Activated T-cell treated with anti-CD3 and anti-CD28 coated beads, Interleukin-2, amount 50 U/mL, for 24 hours (primary cell): ENCODE measurements at regions not wholly inside any gene's neighbourhood (a gene's known extent, or its start where the extent isn't known, plus 50 kb on each side); places are given as distances from the start of the nearest gene placed in this dataset.
"Not testable (repeated sequence)": the region's sequence is repeated elsewhere in the genome, so short reads cannot be mapped to it uniquely, and the experiment has no call there.

Source experiments
- DNase-seq: peaks from one replicate; pipeline ENCODE4 v3.0.0-alpha.2; 2020
- H3K27ac Mint-ChIP-seq: 2 replicates; pipeline ENCODE4 v1.8.0; 2020; ENCODE audit warnings: mild to moderate bottlenecking, mixed read lengths
- H3K27me3 Mint-ChIP-seq: 2 replicates; pipeline ENCODE4 v1.8.0; 2020; ENCODE audit warnings: mixed read lengths
- H3K36me3 Mint-ChIP-seq: 2 replicates; pipeline ENCODE4 v1.8.0; 2020; ENCODE audit warnings: low read depth, mixed read lengths
- H3K4me1 Mint-ChIP-seq: 2 replicates; pipeline ENCODE4 v1.8.0; 2020; ENCODE audit warnings: low read depth, mixed read lengths
- H3K4me3 Mint-ChIP-seq: 2 replicates; pipeline ENCODE4 v1.8.0; 2020; ENCODE audit warnings: mild to moderate bottlenecking, moderate library complexity, mixed read lengths
- H3K9me3 Mint-ChIP-seq: 2 replicates; pipeline ENCODE4 v1.8.0; 2020; ENCODE audit warnings: mixed read lengths

DNA sequence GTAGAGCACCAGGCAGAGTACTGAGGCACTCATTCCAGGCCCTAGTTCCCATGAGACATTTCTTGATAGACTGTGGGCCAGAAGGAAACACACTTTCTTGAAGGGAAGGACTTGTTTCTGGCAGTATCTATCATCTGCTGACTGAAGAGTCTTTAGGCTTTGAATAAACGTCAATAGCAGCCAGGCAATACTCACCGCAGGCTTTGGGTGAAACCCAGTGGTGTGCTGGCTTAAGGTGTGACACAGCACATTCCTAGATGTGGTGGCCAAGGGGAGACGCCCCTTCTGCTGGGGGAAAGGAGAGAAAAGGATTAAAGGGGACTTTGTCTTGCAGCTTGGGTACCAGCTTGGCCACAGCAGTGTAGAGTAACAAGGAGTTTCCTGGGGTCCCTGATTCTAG, 1039.6 kb downstream of the HACE1 start:
- Mint-ChIP-seq H3K27ac (no peak overlapping the region), H3K36me3 (no peaks in the 10 kb centered on the region), H3K4me3 (no peak overlapping the region)

DNA sequence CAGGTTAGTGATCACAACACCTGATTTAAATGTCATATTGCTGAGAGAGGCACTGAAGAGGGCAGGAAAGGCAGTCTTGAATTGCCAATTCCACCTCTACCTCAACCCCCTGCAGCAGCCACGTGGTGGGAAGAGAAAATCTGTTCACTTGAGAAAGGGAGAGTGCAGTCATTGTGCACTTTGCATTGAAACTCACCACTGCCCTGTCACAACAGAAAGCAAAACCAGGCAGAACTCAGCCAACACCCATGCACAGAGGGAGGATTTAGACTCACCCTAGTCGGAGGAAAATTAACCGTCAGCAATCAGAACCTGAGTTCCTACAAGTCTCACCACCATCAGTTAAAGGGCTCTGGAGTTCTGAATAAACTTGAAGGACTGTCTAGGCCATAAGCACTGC, 1040.2 kb downstream of the HACE1 start:
- no peak overlapping the region for H3K4me3 Mint-ChIP-seq
- H3K27me3 Mint-ChIP-seq = no peaks in the 10 kb centered on the region
- DNase-seq = no peak
- no peak overlapping the region for H3K27ac Mint-ChIP-seq
- H3K36me3 Mint-ChIP-seq = no peaks in the 10 kb centered on the region
- H3K4me1 Mint-ChIP-seq = no peaks in the 10 kb centered on the region
- H3K9me3 Mint-ChIP-seq = peaks cover 9% of the 10 kb centered on the region

More for the DNA sequence above, 1039.6 kb downstream of the HACE1 start:
- no peaks in the 10 kb centered on the region for H3K4me1 Mint-ChIP-seq
- no peak for DNase-seq
- H3K27me3 Mint-ChIP-seq = no peaks in the 10 kb centered on the region
- H3K9me3 Mint-ChIP-seq = peaks cover 9% of the 10 kb centered on the region

DNA sequence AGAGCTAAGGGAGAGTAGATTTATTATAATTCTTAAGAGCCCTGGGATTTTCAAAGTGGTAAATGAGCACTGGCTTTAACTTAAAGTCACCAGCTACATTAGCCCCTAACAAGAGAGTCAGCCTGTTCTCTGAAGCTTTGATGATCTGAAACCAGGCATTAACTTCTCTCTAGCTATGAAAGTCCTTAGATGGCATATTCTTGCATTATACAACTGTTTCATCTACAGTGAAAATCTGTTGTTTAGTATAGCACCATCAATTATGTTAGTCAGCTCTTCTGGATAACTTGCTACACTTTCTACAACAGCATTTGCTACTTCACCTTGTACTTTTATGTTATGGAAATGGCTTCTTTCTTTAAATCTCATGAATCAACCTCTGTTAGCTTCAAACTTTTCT, 1046.7 kb downstream of the HACE1 start:
- no peak overlapping the region for H3K27ac Mint-ChIP-seq
- H3K9me3 Mint-ChIP-seq = no peaks in the 10 kb centered on the region
- no peak overlapping the region for H3K4me3 Mint-ChIP-seq
- no peaks in the 10 kb centered on the region for H3K27me3 Mint-ChIP-seq
- H3K36me3 Mint-ChIP-seq = no peaks in the 10 kb centered on the region
- no peak for DNase-seq
- no peaks in the 10 kb centered on the region for H3K4me1 Mint-ChIP-seq

DNA sequence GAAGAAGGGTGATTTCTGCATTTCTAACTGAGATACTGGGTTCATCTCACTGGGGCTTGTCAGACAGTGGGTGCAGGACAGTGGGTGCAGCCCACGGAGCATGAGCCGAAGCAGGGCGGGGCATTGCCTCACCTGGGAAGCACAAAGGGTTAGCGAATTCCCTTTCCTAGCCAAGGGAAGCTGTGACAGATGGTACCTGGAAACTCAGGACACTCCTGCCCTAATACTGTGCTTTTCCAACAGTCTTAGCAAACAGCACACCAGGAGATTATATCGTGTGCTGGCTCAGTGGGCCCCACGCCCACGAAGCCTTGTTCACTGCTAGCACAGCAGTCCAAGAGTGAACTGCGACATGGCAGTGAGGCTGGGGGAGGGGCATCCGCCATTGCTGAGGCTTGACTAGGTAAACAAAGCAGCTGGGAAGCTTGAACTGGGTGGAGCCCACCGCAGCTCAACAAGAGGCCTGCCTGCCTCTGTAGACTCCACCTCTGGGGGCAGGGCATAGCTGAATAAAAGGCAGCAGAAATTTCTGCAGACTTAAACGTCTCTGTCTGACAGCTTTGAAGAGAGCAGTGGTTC, 1057.7 kb downstream of the HACE1 start:
- DNase-seq = not testable (repeated sequence)

DNA sequence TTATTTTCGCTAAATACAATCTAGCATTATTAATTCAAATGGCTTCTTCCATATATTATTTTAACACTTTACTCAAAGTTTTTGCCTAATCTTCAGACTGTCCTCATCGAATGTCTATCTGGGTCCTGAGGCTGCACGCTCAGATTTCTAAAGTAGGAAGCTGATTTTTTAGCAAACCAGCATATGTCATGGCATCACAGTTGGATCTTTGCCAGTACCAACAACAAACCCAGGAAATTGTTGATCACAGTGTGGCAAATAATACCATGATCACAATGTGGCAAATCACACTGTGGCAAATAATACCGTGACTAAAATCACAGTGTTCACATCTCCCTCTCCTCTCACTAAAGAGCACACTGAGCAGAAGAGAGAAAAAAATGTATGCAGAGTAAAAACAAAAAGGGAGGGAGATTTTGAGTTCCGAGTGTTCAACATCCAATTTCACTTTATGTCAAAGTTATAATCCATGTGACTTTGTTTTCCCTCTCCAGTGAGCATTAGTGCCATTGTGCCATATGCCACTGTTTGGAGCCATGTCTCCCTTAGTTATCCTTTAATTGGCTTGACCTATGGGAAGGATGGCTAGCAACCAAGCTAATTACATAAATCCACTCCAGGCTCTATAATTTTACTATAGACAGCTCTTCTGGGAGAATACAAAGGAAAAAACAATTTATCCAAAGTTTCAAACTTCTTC, 1059.6 kb downstream of the HACE1 start:
- Mint-ChIP-seq H3K27me3 (no peaks in the 10 kb centered on the region), H3K27ac (no peak overlapping the region), H3K9me3 (no peaks in the 10 kb centered on the region)

More for the DNA sequence above, 1057.7 kb downstream of the HACE1 start:
- H3K27me3 Mint-ChIP-seq, H3K4me1 Mint-ChIP-seq, H3K36me3 Mint-ChIP-seq, H3K27ac Mint-ChIP-seq, H3K4me3 Mint-ChIP-seq, H3K9me3 Mint-ChIP-seq: not testable (repeated sequence)

DNA sequence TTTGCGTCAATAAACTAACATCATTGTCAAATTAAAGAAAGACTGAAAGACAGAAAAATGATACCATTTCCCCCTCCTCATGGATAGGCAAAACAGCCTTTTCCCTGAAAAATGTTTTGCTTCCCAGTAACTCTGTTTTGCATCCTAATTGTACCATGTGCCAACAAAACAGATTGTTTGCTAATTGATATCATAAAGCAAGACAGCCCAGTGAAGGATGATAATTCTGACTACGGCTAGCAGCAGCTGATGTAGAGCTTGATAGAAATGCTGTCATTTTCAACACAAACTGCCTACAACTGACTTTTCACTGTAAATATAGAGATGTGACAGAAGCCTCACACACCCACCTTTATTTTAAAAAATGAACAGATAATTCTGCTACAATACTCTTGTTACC, 1061.6 kb downstream of the HACE1 start:
- H3K9me3 Mint-ChIP-seq = peaks cover 2% of the 10 kb centered on the region
- H3K27me3 Mint-ChIP-seq = no peaks in the 10 kb centered on the region
- no peaks in the 10 kb centered on the region for H3K36me3 Mint-ChIP-seq
- H3K4me1 Mint-ChIP-seq = no peaks in the 10 kb centered on the region
- no peak for DNase-seq
- H3K27ac Mint-ChIP-seq = no peak overlapping the region
- H3K4me3 Mint-ChIP-seq = no peak overlapping the region

More for the DNA sequence above, 1059.6 kb downstream of the HACE1 start:
- Mint-ChIP-seq H3K4me3 (no peak overlapping the region), H3K4me1 (no peaks in the 10 kb centered on the region), H3K36me3 (no peaks in the 10 kb centered on the region)
- DNase-seq = no peak

DNA sequence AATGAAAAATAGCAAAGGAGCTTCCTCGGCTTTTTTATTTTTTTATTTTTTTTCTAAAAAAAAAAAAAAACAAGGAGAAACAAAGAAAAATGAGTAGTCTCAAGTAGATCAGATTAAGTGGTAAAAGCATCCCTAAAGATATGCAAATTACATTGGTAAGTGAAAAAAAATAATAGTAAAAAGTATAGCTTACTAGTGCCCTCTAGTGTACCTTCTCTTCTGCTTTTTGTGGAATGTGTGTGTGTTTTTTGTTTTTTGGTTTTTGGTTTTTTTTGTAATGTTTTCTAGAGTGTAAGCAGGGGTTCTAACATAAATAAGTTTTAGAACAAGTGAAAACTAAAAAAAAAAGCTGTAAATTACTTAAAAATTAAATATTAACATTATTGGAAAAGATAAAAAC, 1062.0 kb downstream of the HACE1 start:
- Mint-ChIP-seq H3K4me1 (no peaks in the 10 kb centered on the region), H3K27me3 (no peaks in the 10 kb centered on the region), H3K4me3 (no peak overlapping the region), H3K27ac (no peak overlapping the region), H3K36me3 (no peaks in the 10 kb centered on the region), H3K9me3 (peaks cover 2% of the 10 kb centered on the region)
- DNase-seq = no peak

DNA sequence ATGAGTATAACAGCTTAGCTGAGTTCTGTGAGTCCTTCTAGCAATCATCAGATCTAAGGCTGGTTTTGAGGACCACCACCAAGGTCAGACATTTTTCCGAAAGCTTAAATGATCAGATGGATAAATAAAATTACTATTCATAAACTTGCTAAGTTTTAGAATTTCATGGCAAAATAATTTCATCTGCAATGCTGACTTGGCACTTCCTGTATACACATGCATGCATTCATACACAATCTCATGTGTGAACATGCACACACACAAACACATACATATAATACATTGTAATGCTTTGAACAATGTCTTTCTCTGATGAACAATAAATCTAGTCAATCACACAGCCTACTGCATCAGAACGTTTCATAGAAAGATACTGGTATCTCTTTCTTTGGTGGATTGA, 1068.3 kb downstream of the HACE1 start:
- Mint-ChIP-seq H3K9me3 (peaks cover 9% of the 10 kb centered on the region), H3K27me3 (no peaks in the 10 kb centered on the region), H3K36me3 (no peaks in the 10 kb centered on the region), H3K4me3 (no peak overlapping the region), H3K4me1 (no peaks in the 10 kb centered on the region), H3K27ac (no peak overlapping the region)
- DNase-seq = no peak

DNA sequence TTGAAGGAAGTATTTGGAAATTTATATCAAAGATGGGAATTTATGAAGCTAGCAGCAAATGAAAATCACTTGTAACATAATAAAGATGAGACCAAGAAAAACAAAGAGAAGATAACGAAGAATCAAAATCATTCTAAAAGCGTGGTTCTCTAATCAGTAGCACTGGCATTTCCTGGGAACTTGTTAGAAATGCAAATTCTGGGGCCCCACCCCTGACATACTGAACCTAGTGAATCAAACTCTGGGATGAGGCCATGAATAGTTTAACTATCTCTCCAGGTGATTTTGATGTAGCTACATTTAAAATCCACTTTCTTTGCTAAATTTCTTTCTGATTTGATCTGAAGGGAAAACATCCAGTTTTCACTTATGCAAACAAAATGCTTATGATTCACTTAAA, 1075.6 kb downstream of the HACE1 start:
- peaks cover 2% of the 10 kb centered on the region for H3K9me3 Mint-ChIP-seq
- no peak overlapping the region for H3K4me3 Mint-ChIP-seq
- H3K27me3 Mint-ChIP-seq = no peaks in the 10 kb centered on the region
- H3K4me1 Mint-ChIP-seq = no peaks in the 10 kb centered on the region
- no peak for DNase-seq
- H3K27ac Mint-ChIP-seq = no peak overlapping the region
- H3K36me3 Mint-ChIP-seq = no peaks in the 10 kb centered on the region

DNA sequence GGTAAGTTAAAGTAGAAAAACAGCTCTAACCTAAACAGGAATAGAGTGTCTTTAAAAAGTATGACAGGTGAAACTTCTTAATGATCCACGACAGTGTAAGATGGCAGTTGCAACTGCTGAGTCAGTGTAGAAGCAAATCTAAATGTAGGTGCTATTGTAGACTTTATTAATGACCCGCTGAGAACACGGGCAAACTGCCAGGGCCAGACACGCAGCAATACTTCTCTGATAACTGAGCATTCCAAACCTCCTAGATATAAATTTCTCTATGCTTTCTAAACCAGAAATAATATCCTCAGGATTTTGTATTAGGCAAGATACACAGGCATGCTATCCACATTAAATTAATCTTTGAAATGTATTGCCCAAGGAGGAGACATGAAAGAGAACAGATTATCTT, 1076.4 kb downstream of the HACE1 start:
- Mint-ChIP-seq H3K27me3 (no peaks in the 10 kb centered on the region), H3K4me3 (no peak overlapping the region), H3K36me3 (no peaks in the 10 kb centered on the region), H3K9me3 (peaks cover 2% of the 10 kb centered on the region), H3K4me1 (no peaks in the 10 kb centered on the region), H3K27ac (no peak overlapping the region)
- no peak for DNase-seq

DNA sequence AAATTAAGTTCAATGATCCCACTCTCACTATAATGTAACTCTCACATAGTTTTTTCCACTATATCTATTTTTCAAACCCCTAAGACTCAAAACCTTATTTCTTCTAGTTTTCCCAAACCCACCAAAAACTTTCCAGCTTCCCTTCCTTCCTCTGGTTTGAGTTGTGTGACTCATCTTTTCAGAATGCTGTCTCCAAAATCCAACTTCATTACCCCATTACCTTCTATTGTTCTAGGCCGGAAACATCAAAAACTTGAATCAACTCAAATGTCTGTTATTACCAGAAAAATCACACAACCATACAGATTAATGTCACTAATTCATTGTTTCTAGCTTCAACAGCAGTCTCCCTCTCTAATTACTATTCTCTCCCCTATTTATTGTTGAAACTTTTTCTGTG, 1090.3 kb downstream of the HACE1 start:
- H3K27me3 Mint-ChIP-seq = no peaks in the 10 kb centered on the region
- no peaks in the 10 kb centered on the region for H3K36me3 Mint-ChIP-seq
- H3K4me1 Mint-ChIP-seq = no peaks in the 10 kb centered on the region
- no peak overlapping the region for H3K27ac Mint-ChIP-seq
- no peak for DNase-seq
- H3K4me3 Mint-ChIP-seq = no peak overlapping the region
- H3K9me3 Mint-ChIP-seq = no peaks in the 10 kb centered on the region

DNA sequence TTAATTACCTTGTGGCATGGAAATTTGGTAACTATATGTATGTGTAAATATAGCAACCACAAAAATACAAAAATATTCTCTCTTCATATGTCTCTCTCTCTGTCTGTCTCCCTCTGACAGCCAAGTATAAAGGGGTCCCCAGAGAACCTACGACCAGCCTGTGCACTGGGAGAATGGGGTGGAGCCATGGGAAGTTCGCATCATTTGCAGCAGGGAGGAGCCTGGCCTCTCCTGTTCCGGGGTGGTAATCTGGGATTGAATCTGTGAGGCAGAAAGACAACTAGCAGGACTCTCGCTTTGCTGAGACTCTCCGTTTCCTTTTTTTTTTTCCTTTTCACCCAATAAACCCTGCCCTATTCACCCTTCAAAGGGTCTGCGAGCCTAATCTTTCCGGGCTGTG, 1109.1 kb downstream of the HACE1 start:
- H3K4me1 Mint-ChIP-seq = no peaks in the 10 kb centered on the region
- no peaks in the 10 kb centered on the region for H3K36me3 Mint-ChIP-seq
- no peak for DNase-seq
- H3K27ac Mint-ChIP-seq = no peak overlapping the region
- no peaks in the 10 kb centered on the region for H3K27me3 Mint-ChIP-seq
- no peaks in the 10 kb centered on the region for H3K9me3 Mint-ChIP-seq
- no peak overlapping the region for H3K4me3 Mint-ChIP-seq

DNA sequence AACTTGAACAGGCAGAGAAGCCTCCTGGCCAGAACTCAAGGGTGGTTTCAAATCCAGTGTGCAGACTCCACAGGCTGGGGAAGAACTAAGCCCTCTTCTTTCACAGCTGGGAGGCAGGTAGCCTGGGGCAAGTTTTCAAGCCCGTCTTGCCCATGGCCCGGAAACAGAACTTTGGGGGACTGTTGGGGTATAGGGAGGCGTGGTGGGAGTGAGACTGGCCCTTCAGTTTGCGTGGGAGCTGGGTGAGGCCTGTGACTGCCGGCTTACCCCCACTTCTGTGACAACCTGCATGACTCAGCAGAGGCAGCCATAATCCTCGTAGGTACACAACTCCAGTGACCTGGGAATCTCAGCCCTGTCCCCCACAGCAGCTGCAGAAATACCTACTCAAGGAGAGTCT, 1125.7 kb downstream of the HACE1 start:
- H3K4me1 Mint-ChIP-seq = no peaks in the 10 kb centered on the region
- peaks cover 13% of the 10 kb centered on the region for H3K9me3 Mint-ChIP-seq
- no peak for DNase-seq
- no peak overlapping the region for H3K4me3 Mint-ChIP-seq
- H3K36me3 Mint-ChIP-seq = no peaks in the 10 kb centered on the region
- H3K27me3 Mint-ChIP-seq = no peaks in the 10 kb centered on the region
- no peak overlapping the region for H3K27ac Mint-ChIP-seq

DNA sequence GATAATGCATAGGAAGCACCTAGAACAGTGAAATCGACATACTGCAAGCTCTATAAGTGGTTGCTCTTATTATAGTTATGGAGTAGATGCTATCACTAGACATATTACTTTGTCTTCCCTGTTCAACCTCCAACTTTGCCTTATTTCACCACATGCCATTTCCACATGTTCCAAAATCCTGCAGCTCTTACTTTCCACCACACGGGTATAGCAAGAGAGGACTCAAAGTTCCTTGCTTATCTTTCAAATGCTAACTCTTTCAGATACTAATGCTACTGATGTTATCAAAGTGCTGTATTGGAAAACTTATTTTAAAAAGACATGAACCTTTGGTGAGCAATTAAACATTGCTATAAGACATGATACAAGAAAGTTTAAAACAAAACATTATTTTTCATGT, 1130.1 kb downstream of the HACE1 start:
- Mint-ChIP-seq H3K27me3 (no peaks in the 10 kb centered on the region), H3K4me1 (no peaks in the 10 kb centered on the region), H3K27ac (no peak overlapping the region), H3K36me3 (no peaks in the 10 kb centered on the region), H3K9me3 (peaks cover 3% of the 10 kb centered on the region), H3K4me3 (no peak overlapping the region)
- no peak for DNase-seq

DNA sequence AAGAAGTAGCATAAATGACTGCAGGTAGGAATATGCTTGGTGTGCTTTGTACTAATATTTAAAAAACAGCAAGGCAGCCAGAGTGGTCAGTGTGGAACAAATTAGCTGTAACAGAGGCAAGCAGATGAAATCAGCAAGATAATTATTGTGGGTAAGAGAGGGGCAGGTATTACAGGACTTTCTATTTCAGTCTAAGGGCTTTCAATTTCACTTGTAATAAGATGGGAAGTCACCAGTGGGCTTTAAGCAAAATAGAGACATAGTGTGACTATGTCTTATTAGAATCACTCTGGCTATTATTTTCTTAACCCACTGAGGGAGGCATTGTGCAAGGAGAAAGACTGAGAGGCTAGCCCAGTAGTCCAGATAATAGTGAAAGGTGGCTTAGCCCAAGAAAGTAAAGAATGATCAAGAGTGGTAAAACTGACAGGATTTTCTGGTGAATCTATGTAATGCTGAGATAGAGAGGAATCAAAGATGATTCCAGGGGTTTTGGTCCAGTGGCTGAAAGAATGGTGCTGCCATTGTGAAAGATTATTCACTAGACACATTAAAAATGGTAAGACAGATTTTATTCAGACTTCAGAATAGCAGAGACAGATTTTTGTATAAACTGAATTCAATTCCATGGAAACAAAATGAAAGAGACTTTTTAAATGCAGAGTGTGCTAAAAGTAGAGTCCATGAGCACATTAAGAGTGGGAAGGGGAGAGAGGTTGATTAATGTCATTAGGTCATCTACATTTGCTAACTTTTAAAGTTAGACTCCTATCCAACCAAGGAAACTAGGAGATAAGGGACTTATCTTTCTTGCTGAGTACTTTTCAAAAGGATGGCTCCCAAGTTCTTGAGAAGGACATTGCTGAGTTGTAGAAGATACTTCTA, 1136.0 kb downstream of the HACE1 start:
- H3K36me3 Mint-ChIP-seq = no peaks in the 10 kb centered on the region
- H3K4me1 Mint-ChIP-seq = no peaks in the 10 kb centered on the region
- DNase-seq = no peak
- H3K9me3 Mint-ChIP-seq = no peaks in the 10 kb centered on the region
- no peaks in the 10 kb centered on the region for H3K27me3 Mint-ChIP-seq
- H3K4me3 Mint-ChIP-seq = no peak overlapping the region
- H3K27ac Mint-ChIP-seq = no peak overlapping the region
